NCI-H128 (cell line): ENCODE measurements at regions not wholly inside any gene's neighbourhood (a gene's known extent, or its start where the extent isn't known, plus 50 kb on each side); places are given as distances from the start of the nearest gene placed in this dataset.

ENCODE experiments used
- DNase-seq: peaks from one replicate; lab custom pipeline; 2025; ENCODE audit not compliant: unreplicated experiment; lab: John Stamatoyannopoulos, UW

GRCh38 chr5:117204404-117204803 is 629.8 kb upstream of the SEMA6A start:
- DNase-seq, result no peak

GRCh38 chr5:117203584-117203983 is 629.0 kb upstream of the SEMA6A start:
- no peak for DNase-seq

- DNase-seq, result no peak
Measured at GRCh38 chr5:117201001-117201400, 626.4 kb upstream of the SEMA6A start.

- DNase-seq, result no peak
Measured at GRCh38 chr5:117195076-117195475, 620.5 kb upstream of the SEMA6A start.

- DNase-seq, result no peak
Measured at GRCh38 chr5:117191251-117191650, 616.6 kb upstream of the SEMA6A start.

- DNase-seq, result no peak
Measured at GRCh38 chr5:117189784-117190183, 615.2 kb upstream of the SEMA6A start.

GRCh38 chr5:117188211-117188610 is 613.6 kb upstream of the SEMA6A start:
- DNase-seq, result no peak

- no peak for DNase-seq
Measured at GRCh38 chr5:117186751-117187150, 612.1 kb upstream of the SEMA6A start.

- no peak for DNase-seq
Measured at GRCh38 chr5:117183326-117183725, 608.7 kb upstream of the SEMA6A start.

- no peak for DNase-seq
Measured at GRCh38 chr5:117182104-117182503, 607.5 kb upstream of the SEMA6A start.

GRCh38 chr5:117177302-117177701 is 602.7 kb upstream of the SEMA6A start:
- DNase-seq, result no peak

GRCh38 chr5:117165068-117165467 is 590.4 kb upstream of the SEMA6A start:
- DNase-seq, result no peak

- no peak for DNase-seq
Measured at GRCh38 chr5:117161718-117162335, 587.2 kb upstream of the SEMA6A start.

- no peak for DNase-seq
Measured at GRCh38 chr5:117160391-117160790, 585.8 kb upstream of the SEMA6A start.

- no peak for DNase-seq
Measured at GRCh38 chr5:117149312-117149711, 574.7 kb upstream of the SEMA6A start.

- no peak for DNase-seq
Measured at GRCh38 chr5:117144086-117144485, 569.5 kb upstream of the SEMA6A start.

GRCh38 chr5:117143406-117143805 is 568.8 kb upstream of the SEMA6A start:
- DNase-seq, result no peak

- DNase-seq, result no peak
Measured at GRCh38 chr5:117138523-117138922, 563.9 kb upstream of the SEMA6A start.

GRCh38 chr5:117135851-117136250 is 561.2 kb upstream of the SEMA6A start:
- DNase-seq, result no peak

- no peak for DNase-seq
Measured at GRCh38 chr5:117133198-117133597, 558.6 kb upstream of the SEMA6A start.

- no peak for DNase-seq
Measured at GRCh38 chr5:117131876-117132275, 557.3 kb upstream of the SEMA6A start.

GRCh38 chr5:117131048-117131679 is 556.5 kb upstream of the SEMA6A start:
- no peak for DNase-seq

GRCh38 chr5:117118499-117118898 is 543.9 kb upstream of the SEMA6A start:
- DNase-seq, result no peak
